HG02973 (cell line): ENCODE measurements at regions not wholly inside any gene's neighbourhood (a gene's known extent, or its start where the extent isn't known, plus 50 kb on each side); places are given as distances from the start of the nearest gene placed in this dataset.
A peak's percentile ranks its signal among the peaks of the same experiment; 100 is the strongest.

Source experiments
- ATAC-seq: cut with Tn5 transposase; IDR thresholded peaks from one replicate; pipeline ENCODE4 v1.9.1; 2021; ENCODE audit warnings: moderate library complexity; ENCODE audit not compliant: unreplicated experiment

DNA sequence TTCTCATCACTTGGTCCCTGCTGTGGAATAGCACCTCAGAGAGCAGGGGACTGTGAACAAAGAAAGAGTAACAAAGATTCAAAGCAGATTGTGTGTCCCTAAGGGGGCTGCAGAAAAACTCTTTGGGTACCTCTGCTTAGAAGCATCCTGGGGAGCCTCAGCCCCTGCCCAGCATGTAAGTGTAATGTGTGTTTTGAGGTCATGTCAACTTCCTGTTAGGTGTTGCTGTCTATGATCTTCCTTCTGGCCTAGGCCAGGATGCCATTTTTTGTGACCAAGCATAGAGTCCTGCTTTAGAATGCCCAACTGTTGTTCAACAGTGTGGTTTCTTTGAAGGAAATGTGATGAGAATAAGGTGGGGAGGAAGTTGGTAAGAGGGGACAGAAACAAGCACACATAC is 77.1 kb upstream of the BCL6 start:
- no peak for ATAC-seq

DNA sequence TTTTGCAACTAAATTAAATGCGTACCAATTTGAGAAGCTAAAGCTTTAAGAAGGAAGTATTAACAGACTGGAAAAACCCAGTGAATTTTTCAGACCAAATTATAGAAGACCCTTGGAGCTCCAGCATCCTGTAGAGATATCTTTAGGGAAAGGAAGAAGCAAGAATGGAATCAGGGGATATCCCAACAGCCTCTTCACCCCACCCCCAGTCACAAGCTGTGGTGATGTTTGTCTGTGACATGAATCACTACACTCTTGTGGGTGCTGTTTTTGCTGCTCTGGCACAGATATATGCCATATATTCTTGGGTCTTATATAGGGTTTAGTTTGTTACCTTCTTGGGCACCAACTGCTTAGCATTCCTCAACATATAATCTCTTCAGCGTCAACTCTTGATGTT is 78.5 kb upstream of the BCL6 start:
- ATAC-seq, result no peak

DNA sequence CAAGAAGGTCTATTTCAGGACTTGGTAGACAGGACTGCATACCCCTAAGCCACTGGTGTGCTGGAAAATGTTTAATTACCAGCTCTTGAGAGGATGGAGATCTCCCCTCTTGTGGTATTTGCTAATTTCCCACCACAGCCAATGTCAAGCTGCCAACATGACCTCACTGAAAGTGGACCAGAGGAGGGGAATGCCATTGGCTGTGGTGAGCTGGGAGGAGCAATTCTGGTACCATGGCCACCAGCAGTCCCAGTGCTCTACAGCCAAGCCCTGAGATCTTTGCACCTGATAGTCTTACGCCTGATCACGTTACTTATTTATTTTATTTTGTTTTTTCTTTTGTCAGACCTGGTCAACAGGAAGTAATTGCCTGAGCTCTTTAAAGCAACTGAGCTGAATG is 82.5 kb upstream of the BCL6 start:
- ATAC-seq, result no peak

DNA sequence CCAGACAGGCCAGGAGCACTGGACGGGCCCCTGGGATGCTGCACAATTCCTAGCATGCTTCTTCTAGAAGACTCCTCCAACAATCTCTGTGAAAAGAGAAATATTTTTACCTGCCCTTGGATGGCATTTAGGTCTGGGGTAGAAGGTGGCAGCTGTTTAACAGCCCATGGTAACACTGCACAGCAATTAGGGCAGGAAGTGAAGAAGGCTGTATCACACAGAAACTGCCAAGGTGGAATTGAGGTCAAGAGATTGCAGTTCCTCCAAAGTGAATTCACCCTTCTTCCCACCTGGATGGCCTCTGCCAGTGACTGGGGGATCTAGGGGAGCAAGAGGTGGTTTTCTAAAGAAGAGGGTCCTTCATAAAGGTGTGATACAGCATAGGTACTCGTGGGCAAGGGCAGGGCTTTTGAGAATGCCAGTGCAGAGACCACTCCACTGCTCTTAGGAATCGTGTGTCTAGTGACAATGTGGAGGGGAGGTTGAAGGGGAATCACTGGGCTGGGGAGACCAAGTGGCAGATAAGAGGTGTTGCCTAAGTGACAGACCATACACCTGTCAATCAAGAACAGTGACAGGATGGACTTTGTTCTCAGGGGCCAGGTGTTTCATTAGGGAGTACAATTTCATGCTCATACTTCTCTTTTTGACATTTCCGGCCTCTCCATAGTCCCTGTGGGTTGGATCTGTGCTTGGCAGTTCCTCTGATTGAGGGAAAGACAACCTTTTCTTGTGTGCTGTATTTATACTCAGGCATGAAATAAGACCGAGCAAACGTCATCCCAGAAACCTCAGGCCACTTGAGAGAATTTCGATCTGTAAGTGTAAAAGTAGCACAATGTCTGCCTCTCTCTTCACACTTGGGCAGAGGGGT is 83.5 kb upstream of the BCL6 start:
- ATAC-seq, result peak; percentile 77

DNA sequence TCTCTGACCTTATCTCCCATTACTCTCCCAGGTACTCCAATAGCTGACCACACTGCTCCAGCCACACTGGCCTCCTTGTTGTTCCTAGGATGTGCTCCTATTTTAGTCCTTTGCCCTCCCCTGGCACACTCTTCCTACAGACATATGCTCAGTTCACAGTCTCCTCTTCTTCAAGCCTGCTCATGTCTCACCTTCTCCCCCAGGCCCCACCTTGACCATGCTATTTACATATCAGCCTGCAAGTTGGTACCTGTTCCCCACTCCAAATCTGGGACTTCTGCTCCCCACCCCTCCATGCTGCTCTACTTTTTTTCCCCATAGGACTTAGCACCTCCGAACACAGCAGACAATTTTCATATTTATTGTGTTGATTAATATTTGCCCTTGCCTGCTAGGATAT is 84.9 kb upstream of the BCL6 start:
- ATAC-seq, result no peak

DNA sequence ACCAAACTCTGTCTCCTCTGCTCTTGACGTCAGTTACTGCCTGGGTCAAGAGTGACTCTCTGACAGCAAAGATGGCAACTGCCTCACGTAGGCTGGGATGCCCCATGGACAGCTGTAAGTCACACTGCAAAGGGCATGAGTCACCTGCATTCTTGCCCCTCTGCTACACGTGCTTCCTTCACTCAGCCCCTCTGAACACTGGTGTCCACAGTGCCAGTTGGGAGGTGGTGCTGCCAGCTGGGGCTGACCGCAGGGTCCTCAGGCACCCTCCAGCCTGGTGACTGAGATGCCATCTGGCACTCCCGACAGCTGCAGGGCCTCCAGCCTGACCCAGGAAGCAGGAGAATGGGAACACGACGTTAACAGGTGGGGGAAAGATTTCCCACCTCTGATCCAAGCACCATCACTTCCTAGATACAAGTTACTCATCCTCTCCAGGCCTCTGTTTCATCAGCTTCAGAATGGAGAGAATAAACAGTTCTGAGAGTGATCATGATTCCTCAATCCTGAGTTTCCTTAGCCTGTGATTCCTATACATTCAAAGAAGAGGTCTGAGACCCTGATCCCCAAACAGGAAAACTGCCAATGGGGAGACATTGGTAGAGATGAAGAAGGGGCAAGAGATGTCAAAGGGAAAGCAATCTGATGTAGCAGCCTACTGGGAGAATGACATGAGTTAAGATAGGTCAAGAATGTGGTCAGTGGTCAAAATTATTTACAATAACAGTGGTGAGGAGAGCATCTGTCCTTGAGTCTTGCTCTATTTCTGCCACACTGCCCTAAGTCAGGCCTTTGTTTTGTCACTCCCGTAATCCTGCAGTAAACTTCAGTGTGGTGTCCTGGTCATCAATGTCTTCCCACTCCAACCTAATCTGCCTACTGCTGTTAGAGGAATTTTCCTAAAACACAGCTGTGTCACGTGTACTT is 86.1 kb upstream of the BCL6 start:
- no peak for ATAC-seq

DNA sequence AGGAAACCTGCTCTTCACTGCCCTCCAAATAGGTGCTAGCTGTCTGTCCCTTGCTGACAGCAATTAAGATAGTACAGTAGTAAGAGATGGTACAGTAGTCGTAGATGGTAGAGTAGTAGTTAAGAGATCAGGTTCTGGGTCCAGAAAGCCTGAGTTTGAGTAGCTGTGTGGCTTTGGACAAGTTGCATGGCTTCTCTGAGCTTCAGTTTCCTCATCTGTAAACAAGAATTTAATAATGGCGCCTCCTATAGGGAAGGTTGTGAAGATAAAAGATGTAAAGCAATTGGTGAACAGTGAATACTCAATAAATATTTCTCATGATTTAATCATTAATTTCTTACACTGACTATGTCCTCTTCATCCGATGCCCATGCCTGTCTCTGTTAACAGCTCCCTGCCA is 86.9 kb upstream of the BCL6 start:
- no peak for ATAC-seq

DNA sequence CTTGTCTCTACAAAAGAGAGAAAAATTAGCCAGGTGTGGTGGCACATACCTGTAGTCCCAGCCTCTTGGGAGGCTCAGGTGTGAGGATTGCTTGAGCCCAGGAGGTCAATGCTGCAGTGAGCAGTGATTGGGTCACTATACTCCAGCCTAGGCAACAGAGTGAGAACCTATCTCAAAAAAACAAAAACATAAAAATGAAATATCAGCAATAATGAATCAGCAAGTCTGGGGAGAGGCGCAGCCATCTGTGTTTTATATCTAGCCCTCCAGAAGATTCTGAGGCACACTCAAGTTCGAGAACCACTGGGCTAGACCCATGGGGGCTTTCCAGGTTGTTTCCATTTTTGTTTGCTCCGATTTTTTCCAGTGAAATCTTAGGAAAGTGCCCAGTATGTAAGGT is 88.1 kb upstream of the BCL6 start:
- no peak for ATAC-seq

DNA sequence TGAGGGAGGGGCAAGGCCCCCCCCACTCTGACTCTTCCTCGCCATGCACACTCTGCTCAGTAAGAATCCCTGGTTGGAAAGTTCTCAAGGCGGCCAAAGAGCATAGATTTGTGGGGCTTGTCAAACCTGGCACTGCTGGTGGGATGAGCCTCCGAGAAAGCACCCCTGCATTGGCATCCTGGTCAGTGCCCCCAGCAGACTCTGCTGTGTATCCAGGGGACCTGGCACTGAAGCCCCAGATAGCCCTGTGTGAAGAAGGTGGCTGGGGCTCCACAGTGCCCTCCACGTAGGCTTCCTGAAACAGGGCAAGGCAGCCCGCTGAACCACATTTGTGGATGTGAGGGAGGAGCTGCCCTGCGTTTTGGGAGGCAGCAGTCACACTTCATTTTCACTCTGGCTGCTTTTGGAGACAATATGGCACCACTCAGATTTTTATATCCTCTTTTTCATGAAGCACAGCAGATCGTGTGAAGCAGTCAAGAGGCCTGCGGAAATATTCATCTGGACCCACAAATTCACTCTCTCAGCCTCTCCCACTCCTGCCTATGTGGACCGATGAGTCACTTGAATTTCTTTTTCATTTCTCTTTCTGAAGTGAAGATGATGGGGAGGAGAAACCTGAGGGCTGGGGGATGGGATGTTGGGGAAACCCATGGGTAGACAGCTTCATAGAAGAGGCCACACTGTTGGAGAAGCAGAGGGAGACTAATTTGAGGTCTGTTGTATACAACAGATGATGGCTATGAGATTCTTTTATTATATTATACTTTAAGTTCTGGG is 88.7 kb upstream of the BCL6 start:
- ATAC-seq, result no peak

DNA sequence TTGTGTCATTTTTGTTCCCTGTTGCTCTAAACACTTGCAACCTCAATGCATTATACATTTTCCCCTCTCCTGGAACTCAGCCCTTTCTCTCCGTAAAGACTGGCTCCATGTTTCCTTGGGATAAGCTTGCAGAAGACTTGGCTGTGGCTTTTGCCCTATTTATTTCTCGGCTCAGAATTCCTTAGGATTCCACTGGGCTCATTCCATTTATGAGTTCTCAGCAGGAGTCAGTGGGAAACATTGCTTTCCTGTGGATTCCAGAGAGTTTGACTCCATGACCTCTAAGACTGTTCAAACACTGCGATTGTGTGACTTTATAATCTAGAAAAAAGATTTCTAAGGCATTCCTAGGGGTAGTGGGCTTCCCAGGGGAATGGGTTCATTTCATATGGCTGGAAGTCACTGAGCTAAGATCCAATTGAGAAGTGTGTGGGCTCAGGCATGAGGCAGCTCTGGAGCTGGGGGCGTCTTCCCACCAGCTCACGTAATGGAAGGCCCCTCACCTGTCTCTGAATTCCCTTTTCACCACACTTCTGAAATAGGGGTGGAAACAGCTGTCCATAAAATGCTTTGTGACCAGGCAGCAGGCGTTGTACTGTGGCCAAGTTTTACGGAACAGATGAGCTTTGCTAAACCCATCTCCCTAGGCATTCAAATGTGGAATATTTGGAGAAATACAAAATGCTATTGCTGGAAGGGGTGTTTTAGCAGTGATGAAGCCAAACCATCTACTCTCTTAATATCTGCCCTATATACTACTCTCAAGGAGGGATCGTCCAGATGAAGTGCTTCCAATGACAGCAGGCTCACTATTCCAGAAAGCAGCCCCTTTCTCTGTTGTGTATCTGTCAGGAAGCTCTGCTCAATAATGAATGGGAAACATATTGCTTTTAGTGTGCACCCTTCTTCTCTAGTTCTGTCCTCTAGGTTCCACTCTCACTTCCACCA is 91.8 kb upstream of the BCL6 start:
- no peak for ATAC-seq

DNA sequence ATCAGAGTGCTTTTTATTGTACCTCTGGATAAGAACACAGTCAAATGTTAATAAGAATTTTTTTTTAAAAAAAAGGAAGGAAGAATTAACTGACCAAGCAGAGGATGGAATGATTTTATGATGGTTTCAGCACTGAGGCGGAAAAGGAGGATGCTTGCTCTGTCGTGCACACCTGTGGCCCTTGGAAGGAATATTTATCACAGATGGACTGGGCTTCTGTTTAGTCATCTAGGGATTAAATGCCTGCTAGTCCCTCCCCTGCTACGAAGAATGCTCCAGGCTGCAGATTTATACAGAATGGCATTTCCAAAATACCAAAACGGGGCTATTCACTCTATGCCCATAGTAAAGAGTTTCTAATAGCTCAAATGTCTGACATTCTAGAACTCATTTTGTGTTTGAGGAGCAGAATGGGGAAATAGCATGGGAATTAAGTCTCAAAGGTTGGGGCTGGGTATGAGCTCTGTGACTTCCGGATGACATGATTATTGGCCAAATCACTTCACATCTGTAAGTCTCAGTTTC is 92.8 kb upstream of the BCL6 start:
- no peak for ATAC-seq

DNA sequence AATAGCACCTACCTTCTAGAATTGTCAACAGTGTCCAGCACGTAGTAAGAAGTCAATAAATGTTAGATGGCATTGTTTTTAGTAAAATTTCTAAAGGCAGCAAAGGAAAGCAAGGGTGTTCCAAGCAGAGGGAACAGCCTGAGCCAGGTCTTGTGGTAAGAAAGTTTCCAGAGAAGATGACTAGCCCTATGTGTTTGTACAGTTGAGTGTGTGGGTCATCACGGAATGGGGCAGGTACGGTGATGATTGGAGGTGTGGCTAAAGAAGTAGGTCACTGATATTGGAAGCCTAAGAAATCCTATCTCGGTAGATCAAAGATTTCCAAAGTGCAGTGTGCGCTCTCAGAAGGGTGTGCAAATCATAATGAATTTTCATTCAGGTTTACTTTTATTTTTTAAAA is 94.2 kb upstream of the BCL6 start:
- ATAC-seq, result no peak

DNA sequence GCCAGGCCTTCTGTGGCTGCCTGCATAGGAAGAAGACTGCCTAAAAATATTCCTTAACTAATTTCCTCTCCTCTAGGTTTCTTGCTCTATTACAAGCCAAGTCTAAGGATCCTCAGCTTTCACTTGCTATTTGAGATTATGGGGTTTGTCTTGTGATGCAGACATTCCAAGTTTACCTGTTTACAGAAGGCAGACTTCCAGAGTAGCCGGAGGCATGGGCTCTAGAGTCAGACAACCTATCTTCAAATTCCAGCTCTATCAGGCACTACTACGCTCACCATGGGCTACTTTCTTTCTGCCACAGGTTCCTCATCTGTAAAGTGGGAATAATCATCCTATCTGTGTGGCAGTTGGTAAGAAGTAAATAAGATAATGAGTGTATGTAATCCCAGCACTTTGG is 95.6 kb upstream of the BCL6 start:
- no peak for ATAC-seq

DNA sequence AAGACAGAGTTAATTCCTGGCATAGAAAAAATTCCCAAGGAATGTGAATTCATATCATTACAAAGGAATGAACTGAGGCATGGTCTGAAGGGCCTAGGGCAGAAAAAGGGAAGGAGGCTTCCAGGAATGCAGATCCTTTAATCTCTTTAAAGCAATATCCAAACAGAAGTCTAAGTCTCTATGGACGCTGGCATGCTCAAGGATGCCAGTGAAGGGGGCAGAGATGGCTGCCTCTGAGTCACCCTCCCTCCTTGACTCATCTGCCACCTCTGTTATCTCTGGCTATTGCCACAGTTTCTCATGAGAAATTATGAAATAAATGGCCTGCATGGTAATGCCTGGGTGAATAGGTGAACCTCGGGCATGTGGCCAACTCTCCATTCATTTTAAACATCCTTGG is 96.3 kb upstream of the BCL6 start:
- ATAC-seq, result no peak

DNA sequence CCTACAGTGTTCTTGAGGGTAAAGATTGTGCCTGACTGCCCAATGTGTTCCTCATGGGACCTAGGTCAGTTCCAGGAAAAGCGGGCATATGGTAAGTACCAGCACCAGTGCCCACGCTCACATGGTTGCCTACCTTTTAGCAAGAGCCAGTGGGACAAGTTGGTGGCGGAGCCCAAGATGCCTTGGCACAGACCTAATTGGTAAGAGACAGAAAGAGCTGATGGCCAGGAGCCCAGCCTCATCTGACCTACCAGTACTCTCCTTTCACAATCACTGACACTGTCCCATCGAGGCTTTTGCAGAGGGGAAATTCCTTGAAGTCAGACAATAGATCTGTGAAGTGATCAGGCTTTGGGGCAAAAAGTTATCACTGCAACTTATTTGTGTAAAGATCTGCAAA is 98.4 kb upstream of the BCL6 start:
- ATAC-seq, result no peak

DNA sequence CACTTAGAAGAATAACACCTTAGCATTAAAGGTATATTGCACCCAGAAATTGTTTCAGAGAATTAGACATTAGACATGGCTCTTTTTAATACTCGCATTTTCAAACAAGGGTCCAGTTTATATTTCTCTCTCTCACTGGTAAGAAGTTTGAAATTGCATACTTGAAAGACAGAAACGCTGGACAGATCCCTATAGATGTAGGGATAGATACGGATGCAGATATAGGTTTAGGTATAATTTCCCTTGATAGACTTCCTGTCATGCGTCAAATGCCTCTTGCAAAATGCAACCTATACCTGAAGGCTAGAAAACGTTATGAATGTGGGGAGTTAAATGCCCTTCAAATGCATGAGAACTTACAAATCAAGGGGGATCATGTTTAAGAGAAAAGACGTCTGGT is 99.4 kb upstream of the BCL6 start:
- ATAC-seq, result no peak

DNA sequence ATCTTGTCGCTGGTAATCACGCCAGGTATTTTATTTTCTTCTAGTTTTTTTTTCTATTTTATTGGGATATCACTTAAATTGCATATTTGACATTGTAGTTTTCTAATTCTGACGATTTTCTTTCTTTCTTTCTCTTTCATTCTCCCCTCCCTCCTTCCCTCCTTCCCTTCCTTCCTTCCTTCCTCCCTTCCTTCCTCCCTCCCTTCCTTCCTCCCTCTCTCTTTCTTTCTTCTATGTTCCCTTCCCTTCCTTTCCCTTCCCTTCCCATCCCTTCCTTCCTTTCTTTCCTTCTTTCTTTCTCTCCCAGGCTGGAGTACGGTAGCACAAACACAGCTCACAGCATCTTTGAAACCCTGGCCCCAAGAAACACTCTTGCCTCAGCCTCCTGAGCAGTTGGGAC is 100.6 kb upstream of the BCL6 start:
- ATAC-seq, result no peak

DNA sequence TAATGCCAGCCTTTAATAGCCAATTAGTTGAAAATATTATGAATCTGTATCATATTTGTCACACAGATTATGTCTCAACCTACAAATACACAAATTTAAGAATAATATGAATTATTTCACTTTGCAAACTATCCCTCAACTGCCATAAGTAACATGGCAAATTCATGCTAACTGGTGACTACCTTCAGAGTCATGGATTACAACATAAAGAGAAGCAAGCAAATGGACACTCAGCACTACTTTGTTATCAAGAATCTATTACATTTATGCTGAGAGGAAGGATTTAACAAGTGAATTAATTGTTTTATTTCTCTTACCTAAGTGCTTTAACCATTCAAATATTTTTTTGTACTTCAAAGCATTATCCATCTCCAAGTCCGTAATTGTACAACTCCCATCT is 103.1 kb upstream of the BCL6 start:
- ATAC-seq, result no peak

DNA sequence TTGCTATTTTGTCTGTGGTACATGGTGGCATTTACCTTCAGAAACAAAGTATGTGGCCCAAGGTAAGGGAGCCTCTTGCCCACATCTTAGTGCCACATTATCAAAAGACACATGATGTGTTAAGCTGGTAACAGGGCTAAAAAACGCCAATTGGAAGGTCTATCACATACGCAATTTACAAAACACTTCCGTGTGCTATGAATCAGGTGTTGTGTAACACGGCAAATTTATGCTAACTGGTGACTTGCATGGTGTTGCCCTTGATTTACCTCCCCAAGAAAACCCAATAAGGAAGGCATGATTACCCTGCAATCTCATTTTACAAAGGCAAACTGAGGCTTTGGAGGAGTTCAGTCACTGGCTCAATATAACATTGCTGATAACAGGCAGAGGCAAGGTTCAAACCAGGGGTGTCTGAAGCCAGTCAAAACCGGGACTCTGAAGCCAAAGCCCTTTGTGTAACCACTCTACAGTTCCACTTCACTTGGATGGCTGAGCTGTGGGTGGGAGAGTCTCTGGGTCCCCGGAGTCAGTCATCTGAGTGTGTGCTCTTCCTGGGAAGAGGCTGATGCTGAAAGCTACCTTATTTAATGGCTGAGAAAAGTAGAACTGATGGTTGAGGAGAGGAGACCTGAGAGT is 103.9 kb upstream of the BCL6 start:
- no peak for ATAC-seq
